ENCODE measurements at regions not wholly inside any gene's neighbourhood (a gene's known extent, or its start where the extent isn't known, plus 50 kb on each side); places are given as distances from the start of the nearest gene placed in this dataset.

- Mint-ChIP-seq H3K4me1 (ENCODE audit: low read depth) (no peaks in the 10 kb centered on the region), H3K9me3 (peaks cover 12% of the 10 kb centered on the region), H3K4me3 (no peak overlapping the region), H3K27ac (no peak overlapping the region), H3K36me3 (ENCODE audit: low read depth) (no peaks in the 10 kb centered on the region), H3K27me3 (ENCODE audit: insufficient read depth) (no peaks in the 10 kb centered on the region)
- no peak for TF ChIP-seq CTCF (IDR thresholded peaks at IDR 0.05)
- no peak for DNase-seq
Measured at GRCh38 chr1:88219521-88219920, 464.6 kb upstream of the PKN2 start.

DNA sequence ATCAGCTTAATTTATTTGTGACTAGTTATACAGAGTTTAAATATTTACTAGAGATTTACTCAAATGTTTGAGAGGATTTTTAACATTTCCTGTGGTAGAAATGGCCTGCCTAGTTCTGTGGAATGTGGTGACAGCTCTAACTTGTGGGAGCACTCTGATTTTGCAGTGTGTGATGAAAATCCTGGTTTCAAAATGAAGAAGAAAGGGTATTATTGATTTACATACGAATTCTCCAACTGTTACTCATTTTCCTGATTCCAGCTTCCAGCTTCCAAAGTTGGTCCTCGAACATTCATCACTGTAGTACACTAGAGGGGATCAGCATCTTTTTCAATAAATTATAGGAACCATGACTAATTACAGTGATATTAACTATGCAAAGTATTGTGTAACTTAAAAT is 462.7 kb upstream of the PKN2 start:
- Mint-ChIP-seq H3K4me1 (ENCODE audit: low read depth) (no peaks in the 10 kb centered on the region), H3K27me3 (ENCODE audit: insufficient read depth) (no peaks in the 10 kb centered on the region), H3K9me3 (peaks cover 19% of the 10 kb centered on the region), H3K4me3 (no peak overlapping the region), H3K36me3 (ENCODE audit: low read depth) (no peaks in the 10 kb centered on the region), H3K27ac (no peak overlapping the region)
- TF ChIP-seq CTCF (IDR thresholded peaks at IDR 0.05) = no peak
- DNase-seq = no peak

GRCh38 chr1:88224906-88225305 is 459.2 kb upstream of the PKN2 start:
- peaks cover 20% of the 10 kb centered on the region for H3K9me3 Mint-ChIP-seq
- no peaks in the 10 kb centered on the region for H3K4me1 Mint-ChIP-seq (ENCODE audit: low read depth)
- H3K27ac Mint-ChIP-seq = no peak overlapping the region
- no peak for DNase-seq
- H3K4me3 Mint-ChIP-seq = no peak overlapping the region
- no peak for TF ChIP-seq CTCF (IDR thresholded peaks at IDR 0.05)
- peaks cover under 1% of the 10 kb centered on the region; the same call in 1 of the 2 replicates for H3K27me3 Mint-ChIP-seq (ENCODE audit: insufficient read depth)
- H3K36me3 Mint-ChIP-seq (ENCODE audit: low read depth) = no peaks in the 10 kb centered on the region

- no peak for TF ChIP-seq CTCF (IDR thresholded peaks at IDR 0.05)
- H3K27ac Mint-ChIP-seq = no peak overlapping the region
- no peaks in the 10 kb centered on the region for H3K4me1 Mint-ChIP-seq (ENCODE audit: low read depth)
- H3K9me3 Mint-ChIP-seq = peaks cover 26% of the 10 kb centered on the region
- DNase-seq = no peak
- no peaks in the 10 kb centered on the region for H3K36me3 Mint-ChIP-seq (ENCODE audit: low read depth)
- H3K4me3 Mint-ChIP-seq = no peak overlapping the region
- peaks cover 3% of the 10 kb centered on the region for H3K27me3 Mint-ChIP-seq (ENCODE audit: insufficient read depth)
Measured at GRCh38 chr1:88228114-88228513, 456.0 kb upstream of the PKN2 start.

DNA sequence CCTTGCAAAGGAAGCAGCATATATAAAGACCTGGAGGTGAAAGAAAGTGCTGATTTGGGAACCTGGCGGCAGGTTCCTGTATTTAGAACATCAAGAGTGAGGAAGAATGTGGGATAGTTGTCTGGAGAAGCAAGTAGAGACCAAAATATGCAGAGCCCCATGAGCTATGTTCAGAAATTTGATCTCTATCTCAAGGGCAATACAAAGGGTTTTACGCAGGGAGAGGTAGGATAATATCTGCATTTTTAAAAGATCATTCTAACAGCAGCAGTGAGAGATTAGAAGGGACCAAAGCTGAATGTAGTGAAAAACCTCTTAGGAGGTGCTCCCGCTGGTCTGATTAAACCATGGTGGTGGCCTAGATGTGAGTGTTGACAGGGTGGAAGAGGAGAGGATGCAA is 453.9 kb upstream of the PKN2 start:
- TF ChIP-seq CTCF (IDR thresholded peaks at IDR 0.05) = no peak
- H3K27me3 Mint-ChIP-seq (ENCODE audit: insufficient read depth) = peaks cover 3% of the 10 kb centered on the region
- no peaks in the 10 kb centered on the region for H3K4me1 Mint-ChIP-seq (ENCODE audit: low read depth)
- H3K4me3 Mint-ChIP-seq = no peak overlapping the region
- no peak overlapping the region for H3K27ac Mint-ChIP-seq
- peaks cover 24% of the 10 kb centered on the region for H3K9me3 Mint-ChIP-seq
- H3K36me3 Mint-ChIP-seq (ENCODE audit: low read depth) = no peaks in the 10 kb centered on the region
- no peak for DNase-seq

DNA sequence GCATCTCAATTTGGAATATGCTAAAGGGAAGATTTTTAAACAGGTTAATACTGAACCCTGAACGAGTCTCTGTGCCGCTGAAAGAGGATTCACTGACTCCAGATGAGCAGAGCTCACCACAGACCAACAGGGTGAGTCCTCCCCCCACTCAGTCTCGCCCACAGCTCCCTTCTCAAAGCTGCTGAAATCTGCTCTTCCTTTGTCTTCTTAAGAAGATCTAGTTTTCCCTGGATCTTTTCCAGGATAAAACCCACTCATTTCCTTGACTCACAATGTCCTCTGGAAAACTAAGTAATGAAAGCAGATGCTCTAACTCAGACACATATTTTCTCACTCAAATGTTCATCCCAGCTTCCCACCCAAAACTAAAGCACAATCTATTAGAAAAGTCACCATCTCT is 447.0 kb upstream of the PKN2 start:
- no peak overlapping the region for H3K4me3 Mint-ChIP-seq
- no peak overlapping the region for H3K27ac Mint-ChIP-seq
- no peak for TF ChIP-seq CTCF (IDR thresholded peaks at IDR 0.05)
- no peak for DNase-seq
- no peaks in the 10 kb centered on the region for H3K27me3 Mint-ChIP-seq (ENCODE audit: insufficient read depth)
- no peaks in the 10 kb centered on the region for H3K4me1 Mint-ChIP-seq (ENCODE audit: low read depth)
- peaks cover 30% of the 10 kb centered on the region for H3K9me3 Mint-ChIP-seq
- H3K36me3 Mint-ChIP-seq (ENCODE audit: low read depth) = no peaks in the 10 kb centered on the region
